Epithelial cell of esophagus (primary cell): ENCODE measurements at regions not wholly inside any gene's neighbourhood (a gene's known extent, or its start where the extent isn't known, plus 50 kb on each side); places are given as distances from the start of the nearest gene placed in this dataset.

ENCODE experiments used
- DNase-seq: peaks from one replicate; pipeline ENCODE4 v3.0.0; 2010; ENCODE audit warnings: low read depth
- H3K4me3 ChIP-seq: 2 replicates; pipeline ENCODE4 v1.5.1; 2011; ENCODE audit warnings: mild to moderate bottlenecking, low read length, control low read depth
- TF ChIP-seq, protein P1 (sequence below): IDR thresholded peaks from 2 replicates; pipeline ENCODE4 v1.5.1; 2011; ENCODE audit warnings: low read depth, mild to moderate bottlenecking, low read length, control low read depth, inconsistent platforms; ENCODE audit not compliant: insufficient read depth; ENCODE audit errors: missing control alignments

DNA sequence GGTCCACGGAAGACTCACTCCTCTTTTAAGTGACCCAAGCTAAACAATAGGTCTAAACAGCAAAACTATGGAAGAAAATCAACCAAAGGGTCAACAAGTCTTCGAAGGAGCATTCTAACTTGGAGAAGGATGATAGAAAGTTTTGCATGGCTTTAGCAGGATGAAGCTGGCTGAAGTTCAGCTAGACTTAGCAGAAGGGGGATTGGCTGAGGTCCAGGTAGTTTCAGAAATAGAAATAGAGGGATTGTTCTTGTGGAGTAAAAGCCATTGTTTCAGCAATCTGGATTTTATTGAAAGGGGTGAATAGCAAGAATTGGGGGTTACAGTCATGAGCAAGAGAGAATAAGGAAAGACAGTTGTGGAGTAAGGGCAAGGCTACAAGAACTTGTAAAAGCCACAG is 84.7 kb upstream of the TSPAN8 start:
- TF ChIP-seq, protein P1, sequence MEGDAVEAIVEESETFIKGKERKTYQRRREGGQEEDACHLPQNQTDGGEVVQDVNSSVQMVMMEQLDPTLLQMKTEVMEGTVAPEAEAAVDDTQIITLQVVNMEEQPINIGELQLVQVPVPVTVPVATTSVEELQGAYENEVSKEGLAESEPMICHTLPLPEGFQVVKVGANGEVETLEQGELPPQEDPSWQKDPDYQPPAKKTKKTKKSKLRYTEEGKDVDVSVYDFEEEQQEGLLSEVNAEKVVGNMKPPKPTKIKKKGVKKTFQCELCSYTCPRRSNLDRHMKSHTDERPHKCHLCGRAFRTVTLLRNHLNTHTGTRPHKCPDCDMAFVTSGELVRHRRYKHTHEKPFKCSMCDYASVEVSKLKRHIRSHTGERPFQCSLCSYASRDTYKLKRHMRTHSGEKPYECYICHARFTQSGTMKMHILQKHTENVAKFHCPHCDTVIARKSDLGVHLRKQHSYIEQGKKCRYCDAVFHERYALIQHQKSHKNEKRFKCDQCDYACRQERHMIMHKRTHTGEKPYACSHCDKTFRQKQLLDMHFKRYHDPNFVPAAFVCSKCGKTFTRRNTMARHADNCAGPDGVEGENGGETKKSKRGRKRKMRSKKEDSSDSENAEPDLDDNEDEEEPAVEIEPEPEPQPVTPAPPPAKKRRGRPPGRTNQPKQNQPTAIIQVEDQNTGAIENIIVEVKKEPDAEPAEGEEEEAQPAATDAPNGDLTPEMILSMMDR, result no peak
- H3K4me3 ChIP-seq, result no peak overlapping the region
- no peak for DNase-seq

DNA sequence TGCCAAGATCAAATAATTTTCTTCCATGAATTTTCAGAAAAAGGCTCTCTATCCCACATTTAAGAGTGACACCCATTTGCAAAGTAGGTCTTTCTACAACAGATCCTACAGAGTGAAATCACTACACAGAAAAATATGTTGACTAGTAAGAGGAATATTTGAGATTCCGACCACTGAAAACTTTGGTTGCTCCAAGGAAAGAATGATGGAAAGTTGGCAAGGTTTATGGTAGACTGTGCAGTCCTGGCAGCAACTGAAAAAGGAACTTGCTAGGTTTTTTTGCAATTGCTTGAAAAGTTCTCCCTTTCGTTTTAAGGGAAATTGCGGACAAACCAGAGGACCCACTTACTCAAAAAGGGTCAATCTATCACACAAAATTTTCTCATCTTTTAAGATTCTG is 83.1 kb upstream of the TSPAN8 start:
- H3K4me3 ChIP-seq, result no peak overlapping the region
- no peak for DNase-seq

DNA sequence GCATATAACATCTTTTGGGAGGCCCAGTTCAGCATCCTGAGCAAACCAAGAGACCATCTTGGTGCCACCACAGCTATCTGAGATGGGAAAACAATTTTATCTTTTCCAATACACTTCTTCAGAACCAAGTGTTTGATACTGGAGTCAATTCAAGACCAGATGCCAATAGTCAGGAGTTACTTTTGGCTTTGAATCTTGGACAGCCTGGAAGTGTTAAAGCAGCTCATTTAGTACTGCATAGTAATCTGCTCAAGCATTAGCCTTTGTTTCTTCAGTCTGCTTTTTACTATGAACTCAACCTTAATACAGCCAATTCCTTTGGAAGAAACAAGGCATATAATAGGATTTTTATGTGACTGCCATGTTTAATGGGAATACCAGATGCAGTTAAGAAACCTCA is 81.9 kb upstream of the TSPAN8 start:
- no peak overlapping the region for H3K4me3 ChIP-seq
- TF ChIP-seq, protein P1, result no peak
- no peak for DNase-seq

More for the DNA sequence above, 83.1 kb upstream of the TSPAN8 start:
- TF ChIP-seq, protein P1, result no peak

DNA sequence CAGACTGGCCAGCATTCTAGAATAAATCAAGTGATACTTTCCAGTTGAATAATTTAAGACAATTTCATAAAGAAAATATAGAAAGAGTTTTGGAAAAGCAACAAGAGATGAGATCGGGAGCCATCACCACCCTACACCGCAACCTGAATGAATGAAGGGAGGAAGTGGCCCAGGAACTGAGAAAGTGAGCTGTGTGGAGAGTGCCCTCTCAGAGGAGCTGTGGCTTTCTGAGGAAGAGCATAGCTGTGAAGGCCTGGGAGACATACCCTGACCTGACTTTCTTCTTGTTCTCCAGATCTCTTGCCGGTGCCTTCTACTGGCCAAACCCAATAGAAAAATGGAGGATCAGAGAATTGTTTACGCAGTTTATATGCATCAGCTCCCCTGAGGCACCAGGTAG is 79.3 kb upstream of the TSPAN8 start:
- TF ChIP-seq, protein P1, result no peak
- H3K4me3 ChIP-seq, result no peak overlapping the region
- no peak for DNase-seq

DNA sequence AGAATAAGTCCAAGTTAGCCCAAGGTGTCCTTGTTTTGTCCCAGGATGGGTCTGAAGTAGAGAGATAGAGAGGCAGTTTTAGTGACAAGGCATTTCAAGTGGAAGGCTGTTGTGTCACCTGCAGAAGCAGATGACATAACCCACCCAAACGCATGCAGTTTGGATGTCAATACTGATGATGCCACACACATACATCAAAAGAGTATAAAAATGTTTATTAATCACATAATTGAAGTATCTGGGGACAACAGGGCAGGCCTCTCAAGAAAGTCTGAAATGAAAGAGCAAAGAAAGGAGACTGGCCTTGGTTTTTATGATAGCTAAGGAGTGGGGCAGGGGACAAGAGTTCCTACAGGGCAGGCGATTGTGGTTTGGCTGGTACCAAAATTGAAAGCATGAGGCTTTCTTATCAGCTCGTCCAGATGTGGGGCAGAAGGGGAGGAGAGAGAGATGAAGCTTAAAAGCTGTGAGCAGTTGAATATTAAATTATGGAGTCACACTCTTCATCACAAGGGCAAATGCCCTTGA is 78.4 kb upstream of the TSPAN8 start:
- H3K4me3 ChIP-seq, result no peak overlapping the region
- no peak for DNase-seq
- TF ChIP-seq, protein P1, result no peak

DNA sequence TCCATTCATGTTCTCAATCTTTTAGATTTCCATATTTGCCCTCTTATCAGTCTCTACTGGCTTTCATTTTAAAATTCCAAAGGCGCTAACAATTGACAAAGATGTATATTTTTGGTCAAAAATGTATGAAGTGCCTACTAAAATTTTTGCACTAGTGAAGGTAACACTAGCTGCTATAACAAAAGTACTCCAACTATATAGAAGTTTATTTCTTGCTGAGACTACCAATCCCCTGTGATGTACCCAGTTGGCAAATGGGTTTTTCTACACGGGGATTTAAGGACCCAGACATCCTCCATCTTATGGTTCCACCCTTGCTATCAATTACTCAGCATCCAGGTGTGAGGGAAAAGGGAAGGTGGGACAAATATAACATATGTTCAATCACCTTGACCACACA is 75.3 kb upstream of the TSPAN8 start:
- no peak overlapping the region for H3K4me3 ChIP-seq
- TF ChIP-seq, protein P1, result no peak
- DNase-seq, result no peak

DNA sequence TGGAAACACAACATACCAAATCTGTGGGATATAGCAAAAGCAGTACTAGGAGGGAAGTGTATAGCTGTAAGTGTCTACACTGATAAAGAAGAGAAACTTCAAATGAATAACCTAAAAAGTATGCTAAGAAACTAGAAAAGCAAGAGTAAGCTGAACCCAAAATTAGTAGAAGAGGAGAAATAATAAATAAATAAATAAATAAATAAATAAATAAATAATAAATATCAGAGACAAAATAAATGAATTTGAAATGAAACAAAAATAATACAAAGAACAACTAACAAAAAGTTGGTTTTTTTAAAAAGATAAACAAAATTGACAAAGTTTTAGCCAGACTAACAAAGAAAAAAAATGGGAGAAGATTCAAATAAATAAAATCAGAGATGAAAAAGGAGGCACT is 72.7 kb upstream of the TSPAN8 start:
- TF ChIP-seq, protein P1, result no peak
- DNase-seq, result no peak

More for the DNA sequence above, 72.7 kb upstream of the TSPAN8 start:
- no peak overlapping the region for H3K4me3 ChIP-seq
